Stimulated activated CD4-positive, alpha-beta T cell treated with anti-CD3 and anti-CD28 coated beads, Interleukin-12 subunit alpha, Interleukin-12 subunit beta, amount 100 ng/mL, for 48 hours (primary cell): ENCODE measurements at regions not wholly inside any gene's neighbourhood (a gene's known extent, or its start where the extent isn't known, plus 50 kb on each side); places are given as distances from the start of the nearest gene placed in this dataset.

ENCODE experiments used
- DNase-seq, 3 donors: peaks; one replicate each; pipeline ENCODE4 v3.0.0-alpha.2; 2020; ENCODE audit warnings: low read depth in 2 of 3, low spot score in 1 of 3

DNA sequence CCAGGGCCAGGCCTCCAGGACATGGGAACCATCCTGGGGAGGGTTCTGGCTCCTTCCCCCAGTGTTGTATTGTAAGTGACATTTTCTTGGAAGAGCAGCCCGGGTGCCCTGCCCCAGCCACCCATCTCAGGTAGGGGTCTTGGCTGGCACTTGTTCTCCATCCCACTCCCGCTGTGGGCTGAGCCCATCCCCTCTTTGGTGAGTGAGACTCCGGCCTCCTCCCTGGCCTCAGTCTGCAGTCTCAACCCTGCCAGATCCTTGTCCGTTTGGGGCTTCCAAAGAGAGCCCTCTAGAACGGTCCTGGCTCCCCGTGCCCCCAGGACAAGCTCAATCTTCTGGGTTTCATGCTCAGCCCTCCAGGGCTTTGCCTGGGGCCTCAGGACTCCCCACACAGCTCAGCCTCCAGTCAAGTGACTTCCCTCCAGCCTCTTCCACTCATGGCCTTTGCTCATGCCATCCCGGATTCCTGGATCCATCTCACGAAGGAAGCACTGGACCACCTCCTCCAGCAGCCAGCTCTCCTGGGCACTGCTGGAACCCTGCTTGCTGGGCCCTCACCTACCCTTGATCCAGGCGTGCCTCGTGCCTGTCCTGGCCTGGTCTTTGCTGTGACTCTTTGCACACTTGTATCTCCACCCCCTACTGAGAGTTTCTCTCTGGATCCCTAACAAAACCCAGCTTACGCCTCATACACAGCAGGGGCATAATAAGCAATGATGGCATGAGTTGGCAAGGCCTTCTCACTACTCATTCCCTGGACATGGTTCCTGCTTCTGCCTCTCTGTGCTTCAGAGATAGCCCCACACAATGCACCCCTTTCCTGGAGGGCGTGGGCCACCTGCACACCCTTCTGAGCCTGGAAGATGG lies 297.4 kb upstream of the RTL1 start:
- DNase-seq = no peak

DNA sequence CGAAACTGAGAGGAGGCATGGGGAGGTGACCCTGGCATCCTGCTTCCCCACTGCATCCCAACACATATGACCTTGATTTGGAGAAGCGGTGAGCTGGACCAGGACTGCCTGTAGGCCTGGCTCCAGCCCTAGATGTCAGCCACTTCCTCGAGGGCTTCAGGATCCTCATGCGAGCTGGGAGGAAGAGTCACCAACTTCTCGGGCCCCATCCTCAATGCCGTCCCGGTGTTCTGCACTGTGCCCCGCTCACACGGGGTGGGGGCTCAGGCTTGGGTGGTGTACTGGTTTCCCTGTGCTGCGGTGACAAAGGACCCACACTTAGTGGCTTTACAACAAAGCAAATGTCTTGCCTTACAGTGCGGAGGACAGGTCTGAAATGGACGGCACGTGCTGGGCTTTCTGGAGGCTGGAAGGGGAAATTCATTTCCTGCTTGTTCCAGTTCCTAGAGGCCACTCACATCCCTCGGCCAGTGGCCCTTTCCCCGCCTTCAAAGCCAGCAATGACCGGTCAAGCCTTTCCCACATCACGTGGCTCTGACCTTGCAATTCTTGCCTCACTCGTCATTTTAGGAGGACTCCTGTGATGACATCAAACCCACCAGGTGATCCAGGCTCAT lies 298.1 kb upstream of the RTL1 start:
- DNase-seq = no peak

DNA sequence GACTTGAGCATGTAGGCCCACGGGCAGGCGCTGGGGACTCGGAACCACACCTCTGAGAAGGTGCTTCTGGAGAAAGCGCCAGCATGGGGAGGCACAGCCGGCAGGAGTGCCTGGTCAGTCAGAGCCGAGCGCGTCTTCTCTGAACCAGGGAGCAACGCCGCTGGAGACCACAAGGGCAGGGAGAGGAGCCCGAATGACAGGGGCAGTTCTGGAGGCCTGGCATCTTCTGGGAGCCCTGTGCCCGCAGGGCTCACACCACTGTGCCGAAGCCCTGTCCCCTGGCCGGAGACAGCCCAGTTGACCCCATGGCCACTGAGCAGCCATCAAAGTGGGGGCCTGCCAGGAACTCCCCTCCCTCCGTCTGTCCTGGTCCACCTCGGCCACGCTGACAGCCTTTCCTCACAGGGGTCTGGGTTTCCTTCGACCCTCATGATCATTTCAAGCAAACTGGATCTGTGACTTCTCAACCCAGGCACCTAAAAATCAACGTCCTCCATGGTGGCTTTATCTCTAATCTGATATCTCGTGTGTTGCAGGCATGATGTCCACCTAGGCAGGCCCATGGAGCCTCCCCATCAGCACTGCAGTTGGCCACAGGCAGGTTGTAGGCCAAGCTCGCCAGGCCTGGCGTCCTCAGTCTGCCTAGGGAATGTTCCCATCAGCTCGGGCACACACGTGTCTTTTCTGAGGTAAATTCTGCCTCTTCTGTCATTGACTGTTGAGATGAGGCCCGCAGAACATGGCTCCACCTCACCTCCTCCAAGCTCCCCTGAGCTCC lies 299.3 kb upstream of the RTL1 start:
- no peak for DNase-seq

DNA sequence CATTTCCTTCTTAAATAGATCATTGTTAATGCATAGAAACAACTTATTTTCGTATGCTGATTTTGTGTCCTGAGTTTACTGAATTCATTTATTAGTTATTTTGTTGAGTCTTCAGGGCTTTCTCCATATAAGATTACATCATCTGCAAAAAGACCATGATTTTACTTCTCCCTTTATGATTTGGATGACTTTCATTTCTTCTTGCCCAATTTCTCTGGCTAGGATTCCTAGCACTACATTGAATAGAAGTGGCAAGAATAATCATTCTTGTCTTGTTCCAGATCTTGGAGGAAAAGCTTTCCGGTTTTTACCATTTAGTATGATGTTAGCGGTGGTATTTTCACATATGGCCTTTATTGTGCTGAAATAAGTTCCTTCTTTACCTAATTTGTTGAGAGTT lies 303.0 kb upstream of the RTL1 start:
- no peak for DNase-seq

DNA sequence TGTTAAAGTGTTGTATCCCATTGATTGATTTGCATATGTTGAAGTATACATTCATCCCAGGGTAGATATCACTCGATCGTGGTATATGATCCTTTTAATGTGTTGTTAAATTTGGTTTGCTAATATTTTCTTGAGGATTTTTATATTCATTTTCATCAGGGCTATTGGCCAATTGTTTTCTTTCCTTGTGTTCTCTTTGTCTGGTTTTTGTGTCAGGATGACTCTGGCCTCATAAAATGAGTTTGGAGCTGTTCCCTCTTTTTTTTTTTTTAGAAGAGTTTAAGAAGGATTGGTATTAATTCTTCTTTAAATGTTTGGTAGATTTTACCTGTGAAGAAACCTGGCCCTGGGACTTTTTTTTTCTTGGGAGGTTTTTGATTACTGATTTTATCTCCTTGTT lies 303.5 kb upstream of the RTL1 start:
- no peak for DNase-seq

DNA sequence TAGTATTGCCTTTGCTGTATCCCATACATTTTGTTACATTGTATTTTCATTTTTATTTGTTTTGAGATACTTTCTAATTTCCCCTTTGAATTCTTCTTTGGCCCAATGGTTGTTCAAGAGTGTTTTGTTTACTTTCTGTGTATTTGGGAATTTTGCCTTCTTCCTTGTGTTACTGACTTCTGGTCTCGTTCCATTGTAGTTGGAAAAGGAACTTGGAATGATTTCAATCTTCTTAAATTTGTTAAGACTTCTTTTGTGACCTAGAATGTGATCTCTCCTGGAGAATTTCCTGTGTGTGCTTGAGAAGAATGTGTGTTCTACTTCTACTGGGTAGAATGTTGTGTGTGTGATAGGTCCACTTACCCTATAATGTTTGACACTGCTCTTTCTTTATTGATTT lies 304.4 kb upstream of the RTL1 start:
- no peak for DNase-seq

DNA sequence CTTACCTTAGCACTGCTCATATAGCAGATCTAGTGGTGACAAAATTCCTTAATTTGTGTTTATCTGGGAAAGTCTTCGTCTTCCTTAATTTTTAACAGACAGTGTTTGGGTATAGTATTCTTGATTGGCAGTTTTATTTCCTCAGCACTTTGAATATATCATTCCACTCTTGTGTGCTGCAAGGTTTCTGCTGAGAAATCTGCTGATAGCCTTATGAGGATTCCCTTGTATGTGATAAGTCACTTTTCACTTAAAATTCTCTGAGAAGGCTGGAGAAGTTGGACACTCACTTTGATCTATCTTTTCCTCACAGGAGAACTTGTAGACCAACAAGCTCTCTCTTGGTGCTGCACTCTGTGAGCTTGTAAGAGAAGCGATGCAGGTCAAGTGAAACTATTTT lies 306.1 kb upstream of the RTL1 start:
- no peak for DNase-seq

DNA sequence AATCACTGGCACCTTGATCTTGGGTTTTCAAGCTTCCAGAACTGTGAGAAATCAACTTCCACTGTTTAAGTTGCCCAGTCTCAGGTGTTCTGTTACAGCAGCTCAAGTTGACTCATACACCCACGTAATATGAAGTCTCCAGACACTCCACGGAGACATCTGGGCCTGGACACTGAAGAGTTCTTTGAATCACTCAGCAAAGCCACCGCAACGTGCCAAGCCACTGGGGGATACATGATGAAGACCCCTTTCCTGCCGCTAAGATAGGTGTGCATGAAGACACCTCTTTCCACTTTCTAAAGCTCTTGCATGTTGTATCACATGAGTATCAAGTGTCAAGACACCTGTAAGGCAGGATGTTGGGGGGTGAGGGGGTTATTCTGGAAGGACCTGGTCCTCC lies 311.7 kb upstream of the RTL1 start:
- DNase-seq = no peak

DNA sequence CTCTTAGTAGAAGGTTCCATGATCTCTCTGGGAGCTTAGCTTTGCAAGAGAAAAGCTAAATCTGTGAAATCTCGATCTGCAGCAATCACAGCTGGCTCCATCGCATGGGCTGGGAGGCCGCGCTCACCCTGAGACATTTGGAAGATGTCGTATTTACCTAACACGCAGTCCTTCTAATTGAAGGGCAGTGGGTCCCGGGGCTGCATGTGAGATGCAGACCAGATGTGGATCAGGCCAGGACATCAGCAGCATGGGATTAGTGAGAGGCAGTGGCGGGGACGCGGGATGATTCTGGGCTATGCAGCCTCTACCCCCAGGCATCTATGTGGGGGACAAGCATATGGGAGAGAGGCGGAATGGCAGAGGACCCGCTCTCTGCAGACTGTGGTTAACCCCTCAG lies 312.4 kb upstream of the RTL1 start:
- DNase-seq = no peak

DNA sequence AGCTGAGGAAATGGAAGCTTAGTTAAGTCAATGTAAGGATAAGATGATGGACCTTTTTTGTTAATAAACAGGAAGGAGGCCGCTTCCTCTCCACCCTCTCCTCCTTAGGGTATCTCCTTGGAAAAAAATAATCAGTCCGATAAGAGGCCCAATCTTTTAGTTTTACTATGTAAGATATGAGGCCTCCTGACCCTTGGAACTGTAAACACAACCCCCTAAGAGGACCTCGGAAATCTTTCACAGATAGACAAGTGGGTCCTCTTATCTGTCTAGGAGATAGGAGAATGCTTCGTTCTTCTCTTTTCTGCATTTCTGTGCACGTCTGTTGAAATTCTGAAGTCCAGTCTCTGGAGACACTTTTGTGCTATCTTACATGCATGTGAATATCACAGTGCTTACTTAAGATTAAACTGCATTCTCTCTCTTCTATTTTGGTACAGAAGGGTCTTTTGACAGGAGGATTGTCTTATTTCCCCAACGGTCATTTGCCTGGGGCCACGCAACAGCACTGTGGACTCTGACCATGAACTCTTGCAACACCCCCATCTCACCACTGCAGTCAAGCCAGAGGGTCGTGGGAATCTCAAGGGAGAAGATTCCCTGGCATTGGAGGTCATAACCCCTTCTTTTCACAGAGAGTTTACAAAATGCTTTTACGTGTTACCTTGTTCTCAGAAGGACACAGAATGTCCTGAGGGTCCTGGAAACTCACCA lies 313.0 kb upstream of the RTL1 start:
- DNase-seq = no peak

DNA sequence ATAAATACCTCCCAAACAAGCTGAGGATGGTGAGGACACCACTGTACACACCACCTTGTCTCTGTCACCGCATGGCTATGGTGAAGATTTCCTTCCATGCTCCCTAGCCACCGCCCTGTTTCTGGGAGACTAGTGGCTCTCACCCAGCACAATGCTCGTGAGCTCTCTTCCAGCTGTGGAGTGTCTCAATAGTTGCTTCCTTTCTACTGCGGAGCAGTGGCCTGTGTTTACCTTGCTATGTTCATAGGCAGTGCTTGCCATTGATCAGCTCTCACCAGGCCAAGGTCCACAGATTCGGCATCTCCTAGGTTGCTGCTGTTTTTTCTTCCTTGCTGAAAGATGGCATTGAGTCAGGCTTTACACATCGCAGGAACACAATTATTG lies 313.6 kb upstream of the RTL1 start:
- no peak for DNase-seq

DNA sequence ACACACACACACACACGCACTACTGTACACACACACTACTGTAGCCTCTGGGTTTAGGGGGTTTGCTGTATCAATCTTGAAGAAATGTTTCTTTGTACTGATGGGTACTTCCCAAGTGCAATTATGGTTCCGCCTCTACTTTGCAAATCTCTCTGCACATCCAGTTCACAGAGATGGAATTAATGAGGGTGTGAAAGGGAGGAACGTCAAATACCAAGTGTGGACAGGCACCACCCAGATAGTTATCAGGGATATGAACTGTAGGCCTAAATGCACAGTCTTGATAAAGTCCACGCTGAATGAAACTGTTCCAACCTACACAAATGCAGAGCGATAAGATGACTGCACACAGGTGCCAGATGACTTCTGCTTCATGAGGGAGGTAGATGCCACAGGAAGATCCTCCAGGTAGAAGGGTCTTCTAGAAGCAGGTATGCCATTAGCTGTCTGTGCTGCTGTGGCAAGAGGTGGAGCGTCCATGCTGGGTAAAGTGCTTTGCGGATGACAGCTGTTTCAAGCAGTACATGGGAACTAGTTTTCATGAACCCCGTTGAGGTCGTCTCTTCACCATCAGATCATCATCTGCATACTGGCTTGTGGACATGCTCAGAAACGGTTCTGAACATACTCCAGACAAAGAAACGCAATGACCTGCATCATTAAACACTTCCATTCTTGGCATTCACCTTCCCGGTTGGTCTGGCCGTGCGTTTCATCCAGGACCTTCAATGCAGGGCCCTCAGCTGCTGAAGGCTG lies 314.3 kb upstream of the RTL1 start:
- no peak for DNase-seq

DNA sequence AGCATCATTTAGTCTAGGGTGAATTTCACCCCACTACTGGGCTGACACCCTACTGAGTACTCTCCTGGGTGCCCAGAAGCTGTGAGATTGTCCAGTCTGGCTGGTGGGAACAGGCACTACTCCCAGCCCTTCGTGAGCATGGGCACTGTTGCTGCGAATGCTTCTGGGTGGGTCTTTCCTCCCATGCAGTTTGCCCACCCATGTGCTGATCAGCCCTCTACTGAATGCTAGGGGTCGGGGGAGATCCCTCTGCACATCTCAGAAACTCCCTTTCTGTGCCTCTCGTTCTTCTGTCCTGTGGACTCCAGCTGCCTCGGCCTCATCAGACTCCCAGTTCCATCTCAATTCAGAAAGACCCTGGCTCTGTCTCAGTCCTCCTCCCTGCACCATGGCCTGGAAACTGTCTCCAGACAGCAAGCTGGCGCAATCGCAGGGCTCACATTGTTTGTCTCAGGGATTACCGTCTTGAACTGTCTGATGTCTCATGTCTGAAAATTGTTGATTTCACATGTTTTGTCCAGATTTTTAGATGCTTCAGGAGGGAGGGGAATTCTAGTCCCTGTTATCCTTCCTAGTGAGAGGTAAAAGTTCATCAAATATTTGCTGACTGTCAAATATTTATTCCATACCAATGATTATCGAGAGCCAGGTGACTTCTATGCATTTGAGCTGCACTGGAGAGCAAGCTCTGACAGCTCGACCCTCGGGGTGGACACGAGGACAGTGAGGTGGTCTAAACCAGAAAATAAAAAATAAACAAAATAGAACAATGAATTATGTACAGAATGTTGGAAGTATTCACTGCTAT lies 316.6 kb upstream of the RTL1 start:
- DNase-seq = no peak

DNA sequence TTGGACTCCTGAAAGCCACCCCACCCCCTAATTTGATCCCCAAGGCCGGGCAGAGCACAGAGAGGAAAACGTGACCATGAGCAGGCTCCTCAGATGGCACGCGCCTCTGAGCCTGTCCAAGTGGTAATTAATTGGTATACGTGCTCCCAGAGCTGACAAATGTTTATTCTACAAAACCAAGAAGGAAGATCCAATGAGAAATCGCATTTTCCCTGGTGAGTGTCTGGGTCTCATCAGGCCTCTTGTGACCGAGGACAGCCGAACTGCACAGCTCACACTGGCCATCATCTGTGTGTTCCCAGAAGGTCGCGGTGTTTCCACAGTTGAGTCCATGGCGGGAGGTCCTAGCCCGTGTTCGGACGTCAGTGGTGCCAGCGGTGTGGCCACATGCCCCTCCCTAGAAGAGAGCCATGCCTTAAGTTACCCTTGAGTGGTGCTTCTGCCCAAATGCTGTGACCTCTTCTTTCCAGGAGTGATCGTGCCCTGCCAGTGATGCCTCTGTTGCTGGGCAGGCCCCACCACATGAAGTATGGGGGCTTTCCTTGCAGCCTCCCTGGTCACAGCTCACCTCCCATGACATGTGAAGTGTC lies 317.5 kb upstream of the RTL1 start:
- no peak for DNase-seq

DNA sequence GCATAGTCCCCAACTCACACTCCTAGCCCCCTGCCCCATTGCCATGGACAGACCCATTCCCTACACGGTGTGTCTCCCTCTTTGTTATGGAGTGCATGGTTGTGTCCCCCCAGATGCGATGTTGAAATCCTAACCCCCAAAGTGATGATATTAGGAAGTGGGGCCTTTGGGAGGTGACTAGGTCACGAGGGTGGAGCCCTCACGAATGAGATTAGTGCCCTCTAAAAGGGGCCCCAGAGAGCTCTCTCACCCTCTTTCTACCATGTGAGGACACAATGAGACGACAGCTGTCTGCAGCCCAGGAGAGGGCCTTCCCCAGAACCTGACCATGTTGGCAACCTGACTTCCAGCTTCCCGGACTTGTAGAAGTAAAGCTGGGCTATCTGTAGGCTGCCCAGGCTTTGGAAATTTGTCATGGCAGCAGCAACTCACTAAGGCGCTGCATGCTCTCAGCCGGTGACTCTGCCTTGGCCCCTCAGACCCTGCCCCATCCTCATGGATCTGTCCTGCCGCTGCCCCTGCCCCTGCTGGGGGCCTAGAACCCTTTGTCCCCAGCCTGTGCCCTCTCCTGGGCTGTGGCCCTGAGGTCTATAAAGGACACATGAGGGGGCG lies 318.1 kb upstream of the RTL1 start:
- DNase-seq = no peak

DNA sequence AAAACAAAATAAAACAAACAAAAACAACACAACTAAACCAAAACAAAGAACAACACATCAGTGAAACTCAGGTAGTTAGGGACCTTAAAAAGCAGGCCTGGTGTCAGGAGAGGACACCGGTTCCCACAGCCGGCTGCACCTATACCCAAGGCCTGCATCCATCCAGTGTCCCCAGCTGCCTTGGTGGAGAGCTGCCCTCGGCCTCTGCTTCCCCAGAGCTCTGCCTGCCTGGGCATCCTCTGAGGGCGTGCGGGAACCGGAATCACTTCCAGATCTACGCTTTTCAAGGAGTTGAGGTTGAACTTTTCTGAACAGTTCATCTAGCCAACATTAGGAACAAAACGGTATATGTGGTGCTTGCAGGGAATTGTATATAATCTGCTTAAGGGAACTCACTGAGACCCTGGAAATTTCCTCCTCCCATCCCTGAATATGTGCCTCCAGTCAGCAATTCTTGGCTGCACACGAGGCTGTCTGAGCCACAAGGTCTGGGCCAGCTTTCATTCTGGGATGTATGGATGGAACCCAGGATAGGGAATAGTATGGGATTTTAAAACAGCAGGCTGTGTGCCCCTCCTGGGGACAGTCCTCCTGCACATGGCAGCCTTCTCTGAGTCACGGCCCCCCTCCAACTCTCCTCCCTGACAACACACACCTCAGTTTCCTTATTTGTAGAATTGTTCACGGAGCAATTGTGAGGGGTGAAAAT lies 319.0 kb upstream of the RTL1 start:
- DNase-seq = no peak

DNA sequence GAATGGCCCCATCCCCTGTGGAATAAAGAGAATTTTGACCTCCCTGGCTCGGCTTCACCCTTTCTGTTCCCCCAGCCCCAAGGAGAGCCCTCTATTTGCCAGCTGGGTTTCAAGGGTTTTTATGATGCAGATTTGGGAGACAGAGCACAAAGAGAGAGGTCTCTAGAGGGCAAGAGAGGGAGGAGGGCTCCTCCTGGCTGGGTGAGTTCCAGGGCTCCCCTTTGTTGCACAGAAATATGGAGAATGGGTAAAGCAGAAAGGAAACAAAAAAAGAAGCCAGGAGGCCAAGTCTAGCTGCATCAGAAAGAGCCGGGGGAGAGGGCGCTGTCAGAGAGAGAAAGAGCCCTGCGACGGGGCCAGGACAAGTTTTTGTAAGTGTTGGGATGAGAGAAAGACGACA lies 319.6 kb upstream of the RTL1 start:
- no peak for DNase-seq

DNA sequence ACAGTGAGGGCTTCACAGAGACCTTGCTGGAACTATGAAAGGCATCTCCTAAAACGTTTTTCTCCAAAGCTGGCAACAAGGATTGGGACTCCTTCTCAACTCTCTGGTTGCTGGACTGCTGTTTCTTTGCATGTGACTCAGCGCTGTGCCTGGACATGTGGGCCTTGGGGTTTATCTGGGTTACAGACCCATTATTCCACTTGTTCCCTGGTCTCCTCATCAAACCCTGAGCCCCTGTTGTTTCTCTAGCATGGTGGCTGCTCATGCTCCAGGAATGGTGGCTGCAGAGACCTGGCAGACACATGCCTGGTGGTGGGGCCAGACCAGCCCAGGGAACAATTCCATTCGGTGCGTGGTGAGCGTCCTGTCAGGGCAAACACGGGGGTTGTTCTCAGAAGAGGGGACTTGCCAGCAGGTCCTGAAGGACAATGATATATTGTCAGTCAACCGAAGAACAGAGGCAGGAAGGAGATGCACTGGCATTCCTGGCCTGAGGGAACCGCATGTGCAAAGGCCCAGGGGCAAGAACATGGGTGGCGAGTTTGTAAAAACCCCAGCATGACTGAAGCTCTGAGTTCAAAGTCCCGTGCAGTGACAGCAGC lies 320.1 kb upstream of the RTL1 start:
- no peak for DNase-seq
